Panc1 (cell line): ENCODE measurements at regions not wholly inside any gene's neighbourhood (a gene's known extent, or its start where the extent isn't known, plus 50 kb on each side); places are given as distances from the start of the nearest gene placed in this dataset.

ENCODE experiments used
- ATAC-seq: fragments of 200-7000 bp; cut with Tn5 transposase; 2 replicates; pipeline ENCODE4 v1.9.1; 2020; ENCODE audit warnings: mild to moderate bottlenecking, moderate library complexity
- BruUV-seq: library from RNA; stranded (reverse); fragments of 400-500 nt; replicated peaks from 2 replicates; lab custom pipeline; 2021; lab: Mats Ljungman, UMichigan
- CTCF ChIA-PET: fragments of 300-600 bp; sonication (Branson Sonifier 250); formaldehyde crosslinking; loops from one replicate; lab custom pipeline; 2022; ENCODE audit warnings: antibody characterized with exemption; lab: Charles Lee
- POLR2A ChIA-PET: fragments of 300-600 bp; sonication (Branson Sonifier 250); formaldehyde crosslinking; loops from one replicate; lab custom pipeline; 2022; ENCODE audit warnings: antibody characterized with exemption; lab: Charles Lee
- DNase-seq: peaks from one replicate; pipeline ENCODE4 v3.0.0-alpha.2; 2010; ENCODE audit warnings: low read depth, low spot score
- H3K27ac ChIP-seq: 2 replicates; pipeline ENCODE4 v1.5.1; 2011; ENCODE audit warnings: mild to moderate bottlenecking, low read length, inconsistent platforms
- H3K27me3 ChIP-seq: fragments of 200-500 bp; sonication (Bioruptor generic); 2 replicates; pipeline ENCODE4 v1.6.0; 2014; ENCODE audit warnings: low read length, inconsistent platforms; ENCODE audit not compliant: control insufficient read depth, insufficient read depth
- H3K36me3 ChIP-seq: fragments of 200-500 bp; sonication (Bioruptor generic); 2 replicates; pipeline ENCODE4 v1.5.1; 2014; ENCODE audit warnings: inconsistent platforms, mild to moderate bottlenecking, low read length, moderate library complexity; ENCODE audit not compliant: control insufficient read depth, insufficient read depth
- H3K4me1 ChIP-seq: 2 replicates; pipeline ENCODE4 v1.5.1; 2011; ENCODE audit warnings: inconsistent platforms, mild to moderate bottlenecking, low read length, moderate library complexity; ENCODE audit not compliant: control insufficient read depth, insufficient read depth
- H3K4me3 ChIP-seq, 2 experiments: 2 replicates each; pipeline ENCODE4 v1.5.1; 2011 to 2012; ENCODE audit warnings: low read depth in 2 of 2, low read length in 2 of 2, mild to moderate bottlenecking in 2 of 2, inconsistent platforms in 1 of 2, moderate library complexity in 1 of 2
- H3K9me3 ChIP-seq: fragments of 200-500 bp; sonication (Bioruptor generic); 2 replicates; pipeline ENCODE4 v1.5.1; 2014; ENCODE audit warnings: low read depth, mild to moderate bottlenecking, inconsistent platforms, low read length, moderate library complexity; ENCODE audit not compliant: control insufficient read depth, insufficient read depth
- POLR2AphosphoS5 ChIP-seq: IDR thresholded peaks from 2 replicates; pipeline ENCODE4 v1.6.1; 2012; ENCODE audit warnings: mild to moderate bottlenecking, low read depth, low read length, moderate library complexity
- SIN3A ChIP-seq: IDR thresholded peaks from 2 replicates; pipeline ENCODE4 v1.6.1; 2012; ENCODE audit warnings: low read depth, mild to moderate bottlenecking, low read length, moderate library complexity, borderline replicate concordance; ENCODE audit not compliant: insufficient read depth
- TCF7L2 ChIP-seq: IDR thresholded peaks from 2 replicates; pipeline ENCODE4 v1.6.1; 2011; ENCODE audit warnings: mild to moderate bottlenecking, low read depth, low read length, inconsistent platforms
- in situ Hi-C: cut with HindIII; loops from 2 replicates; pipeline ENCODE4 v1.10.0; 2016; ENCODE audit warnings: low sequenced_read_pairs, low pct_unique_long_range_greater_than_20kb
- intact Hi-C: fragments of 100-400 bp; cut with micrococcal nuclease; formaldehyde crosslinking; loops from one replicate; pipeline ENCODE4 v1.10.0; 2022; ENCODE audit not compliant: unreplicated experiment
- TF ChIP-seq, protein P1 (sequence below), 2 experiments: IDR thresholded peaks; 2 replicates each; pipeline ENCODE4 v1.6.1; 2011 to 2012; ENCODE audit warnings: low read depth in 2 of 2, control low read depth in 1 of 2, low read length in 1 of 2, mild to moderate bottlenecking in 1 of 2, moderate library complexity in 1 of 2; ENCODE audit not compliant: insufficient read depth in 1 of 2
- TF ChIP-seq, protein P2 (sequence below): fragments of 450-650 bp; IDR thresholded peaks from 2 replicates; pipeline ENCODE4 v1.5.1; 2017; ENCODE audit warnings: mild to moderate bottlenecking

DNA sequence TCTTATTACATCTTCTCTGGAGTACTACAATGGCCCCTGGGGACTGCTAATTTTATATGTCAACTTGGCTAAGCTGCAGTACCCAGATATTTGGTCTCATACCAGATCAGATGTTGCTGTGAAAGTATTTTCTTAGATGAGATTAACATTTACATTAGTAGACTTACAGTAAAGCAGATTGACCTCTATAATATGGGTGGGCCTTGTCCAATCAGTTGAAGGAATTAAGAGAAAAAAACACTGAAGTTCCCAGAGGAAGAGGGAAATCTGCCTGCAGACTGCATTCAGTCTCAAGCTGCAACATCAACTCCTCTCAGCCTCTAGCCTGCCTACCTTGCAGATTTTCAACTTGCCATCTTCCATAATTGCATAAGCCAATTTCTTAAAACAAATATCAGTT is 430.1 kb downstream of the MED13L start:
- in situ Hi-C loops, result no loop called here
- no peak overlapping the region for H3K27ac ChIP-seq
- H3K4me1 ChIP-seq, result no peaks in the 10 kb centered on the region
- no peaks in the 10 kb centered on the region for H3K9me3 ChIP-seq
- H3K4me3 ChIP-seq, result no peak overlapping the region
- intact Hi-C loops, result no loop called here
- no TSS peak for BruUV-seq
- ChIA-PET CTCF (no interaction called here), POLR2A (no interaction called here)
- 0 out of 2 replicates have a peak, but pooled peaks cover 3% of the 10 kb centered on the region for H3K27me3 ChIP-seq
- no peaks in the 10 kb centered on the region for H3K36me3 ChIP-seq
- DNase-seq (no peak), ATAC-seq (no peak)
- TF ChIP-seq POLR2AphosphoS5, result no peak
- TF ChIP-seq, protein P1, sequence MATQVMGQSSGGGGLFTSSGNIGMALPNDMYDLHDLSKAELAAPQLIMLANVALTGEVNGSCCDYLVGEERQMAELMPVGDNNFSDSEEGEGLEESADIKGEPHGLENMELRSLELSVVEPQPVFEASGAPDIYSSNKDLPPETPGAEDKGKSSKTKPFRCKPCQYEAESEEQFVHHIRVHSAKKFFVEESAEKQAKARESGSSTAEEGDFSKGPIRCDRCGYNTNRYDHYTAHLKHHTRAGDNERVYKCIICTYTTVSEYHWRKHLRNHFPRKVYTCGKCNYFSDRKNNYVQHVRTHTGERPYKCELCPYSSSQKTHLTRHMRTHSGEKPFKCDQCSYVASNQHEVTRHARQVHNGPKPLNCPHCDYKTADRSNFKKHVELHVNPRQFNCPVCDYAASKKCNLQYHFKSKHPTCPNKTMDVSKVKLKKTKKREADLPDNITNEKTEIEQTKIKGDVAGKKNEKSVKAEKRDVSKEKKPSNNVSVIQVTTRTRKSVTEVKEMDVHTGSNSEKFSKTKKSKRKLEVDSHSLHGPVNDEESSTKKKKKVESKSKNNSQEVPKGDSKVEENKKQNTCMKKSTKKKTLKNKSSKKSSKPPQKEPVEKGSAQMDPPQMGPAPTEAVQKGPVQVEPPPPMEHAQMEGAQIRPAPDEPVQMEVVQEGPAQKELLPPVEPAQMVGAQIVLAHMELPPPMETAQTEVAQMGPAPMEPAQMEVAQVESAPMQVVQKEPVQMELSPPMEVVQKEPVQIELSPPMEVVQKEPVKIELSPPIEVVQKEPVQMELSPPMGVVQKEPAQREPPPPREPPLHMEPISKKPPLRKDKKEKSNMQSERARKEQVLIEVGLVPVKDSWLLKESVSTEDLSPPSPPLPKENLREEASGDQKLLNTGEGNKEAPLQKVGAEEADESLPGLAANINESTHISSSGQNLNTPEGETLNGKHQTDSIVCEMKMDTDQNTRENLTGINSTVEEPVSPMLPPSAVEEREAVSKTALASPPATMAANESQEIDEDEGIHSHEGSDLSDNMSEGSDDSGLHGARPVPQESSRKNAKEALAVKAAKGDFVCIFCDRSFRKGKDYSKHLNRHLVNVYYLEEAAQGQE (IDR thresholded peaks at IDR 0.05; ENCODE audit: insufficient read depth in 1 of 2, low read depth in 2 of 2, low read length in 1 of 2), result no peak
- TF ChIP-seq SIN3A, result no peak
- no peak for TF ChIP-seq TCF7L2
- TF ChIP-seq, protein P2, sequence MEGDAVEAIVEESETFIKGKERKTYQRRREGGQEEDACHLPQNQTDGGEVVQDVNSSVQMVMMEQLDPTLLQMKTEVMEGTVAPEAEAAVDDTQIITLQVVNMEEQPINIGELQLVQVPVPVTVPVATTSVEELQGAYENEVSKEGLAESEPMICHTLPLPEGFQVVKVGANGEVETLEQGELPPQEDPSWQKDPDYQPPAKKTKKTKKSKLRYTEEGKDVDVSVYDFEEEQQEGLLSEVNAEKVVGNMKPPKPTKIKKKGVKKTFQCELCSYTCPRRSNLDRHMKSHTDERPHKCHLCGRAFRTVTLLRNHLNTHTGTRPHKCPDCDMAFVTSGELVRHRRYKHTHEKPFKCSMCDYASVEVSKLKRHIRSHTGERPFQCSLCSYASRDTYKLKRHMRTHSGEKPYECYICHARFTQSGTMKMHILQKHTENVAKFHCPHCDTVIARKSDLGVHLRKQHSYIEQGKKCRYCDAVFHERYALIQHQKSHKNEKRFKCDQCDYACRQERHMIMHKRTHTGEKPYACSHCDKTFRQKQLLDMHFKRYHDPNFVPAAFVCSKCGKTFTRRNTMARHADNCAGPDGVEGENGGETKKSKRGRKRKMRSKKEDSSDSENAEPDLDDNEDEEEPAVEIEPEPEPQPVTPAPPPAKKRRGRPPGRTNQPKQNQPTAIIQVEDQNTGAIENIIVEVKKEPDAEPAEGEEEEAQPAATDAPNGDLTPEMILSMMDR, result no peak

DNA sequence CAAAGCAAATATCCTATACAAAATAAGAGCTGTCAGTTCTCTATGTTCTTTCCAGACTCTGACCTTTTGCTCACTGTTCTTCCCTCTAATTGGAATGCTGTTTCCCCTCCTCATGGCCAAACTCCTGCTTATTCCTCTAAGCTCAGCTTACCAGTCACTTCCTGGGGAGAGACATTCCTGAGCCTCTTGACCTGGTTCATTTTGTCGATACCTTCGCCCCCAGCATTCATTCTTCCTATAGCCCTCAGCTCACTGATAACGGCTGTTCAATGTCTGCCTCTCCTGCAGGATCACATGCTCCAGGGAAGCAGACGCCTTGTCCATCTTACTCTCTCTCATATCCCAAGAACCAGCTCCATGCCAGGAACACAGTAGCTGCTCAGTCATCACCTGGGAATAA is 431.0 kb downstream of the MED13L start:
- H3K36me3 ChIP-seq, result no peaks in the 10 kb centered on the region
- POLR2A ChIA-PET, result no interaction called here
- no peak overlapping the region for H3K27ac ChIP-seq
- intact Hi-C loops (no loop called here), in situ Hi-C loops (no loop called here)
- no TSS peak for BruUV-seq
- no peak for ATAC-seq
- H3K27me3 ChIP-seq, result 0 out of 2 replicates have a peak, but pooled peaks cover 3% of the 10 kb centered on the region
- CTCF ChIA-PET, result interaction anchor here (0.5 kb wide), 1 partner anchor 856 kb away, joined by 3 read pairs; no protein-coding TSS in a partner anchor
- no peak overlapping the region for H3K4me3 ChIP-seq
- no peak for DNase-seq
- H3K9me3 ChIP-seq, result no peaks in the 10 kb centered on the region
- TF ChIP-seq POLR2AphosphoS5 (no peak), TCF7L2 (no peak), SIN3A (no peak)
- TF ChIP-seq, protein P1 (IDR thresholded peaks at IDR 0.05; ENCODE audit: insufficient read depth in 1 of 2, low read depth in 2 of 2, low read length in 1 of 2), result no peak
- TF ChIP-seq, protein P2, result no peak
- no peaks in the 10 kb centered on the region for H3K4me1 ChIP-seq
